H1 (cell line): ENCODE measurements at regions not wholly inside any gene's neighbourhood (a gene's known extent, or its start where the extent isn't known, plus 50 kb on each side); places are given as distances from the start of the nearest gene placed in this dataset.
A peak's percentile ranks its signal among the peaks of the same experiment; 100 is the strongest.

Experiments
- CTCF ChIA-PET: fragments of 300-600 bp; sonication (Branson Sonifier 250); formaldehyde crosslinking; loops from one replicate; lab custom pipeline; 2021; ENCODE audit not compliant: partially characterized antibody; lab: Charles Lee
- POLR2A ChIA-PET: fragments of 300-600 bp; sonication (Branson Sonifier 250); formaldehyde crosslinking; loops from one replicate; lab custom pipeline; 2021; ENCODE audit warnings: inconsistent platforms; ENCODE audit not compliant: partially characterized antibody; lab: Charles Lee
- DNase-seq, 2 experiments: peaks; one replicate each; pipeline versions ENCODE4 v3.0.0 to v3.0.0-alpha.2; 2010 to 2022; ENCODE audit warnings: low spot score in 2 of 2, low read depth in 1 of 2, mixed read lengths in 1 of 2
- FAIRE-seq: peaks from 2 replicates; lab custom pipeline; 2011; peaks lifted over from hg19 to GRCh38; lab: Jason Lieb, UNC
- H2AFZ ChIP-seq: 2 replicates; pipeline ENCODE4 v1.8.1; 2012; ENCODE audit warnings: low read length, inconsistent platforms
- H2AK5ac ChIP-seq: 2 replicates; pipeline ENCODE4 v1.6.1; 2013; ENCODE audit warnings: low read depth, low read length
- H2BK120ac ChIP-seq: replicated peaks from 2 replicates; pipeline ENCODE3; 2013; ENCODE audit warnings: low read depth, low read length, inconsistent platforms
- H2BK12ac ChIP-seq: 2 replicates; pipeline ENCODE4 v1.6.1; 2013; ENCODE audit warnings: low read depth, low read length
- H2BK15ac ChIP-seq: 2 replicates; pipeline ENCODE4 v1.6.1; 2013; ENCODE audit warnings: low read length
- H2BK20ac ChIP-seq: 2 replicates; pipeline ENCODE4 v1.6.1; 2013; ENCODE audit warnings: low read length
- H2BK5ac ChIP-seq: 2 replicates; pipeline ENCODE4 v1.6.1; 2013; ENCODE audit warnings: low read depth, low read length
- H3K14ac ChIP-seq: 2 replicates; pipeline ENCODE4 v1.6.1; 2013; ENCODE audit warnings: inconsistent platforms; ENCODE audit not compliant: insufficient read length
- H3K18ac ChIP-seq: 2 replicates; pipeline ENCODE4 v1.6.1; 2013; ENCODE audit warnings: low read length; ENCODE audit errors: extremely low read depth
- H3K23ac ChIP-seq: 2 replicates; pipeline ENCODE4 v1.6.1; 2013; ENCODE audit warnings: inconsistent platforms; ENCODE audit not compliant: insufficient read length
- H3K23me2 ChIP-seq: 2 replicates; pipeline ENCODE4 v1.6.1; 2013; ENCODE audit warnings: low read depth, low read length
- H3K27ac ChIP-seq: 2 replicates; pipeline ENCODE4 v1.6.1; 2011; ENCODE audit warnings: low read depth, low read length, inconsistent platforms
- H3K27me3 ChIP-seq, 4 experiments: replicated peaks in 1 of 4; 1 replicate in 1 of 4; 2 replicates in 3 of 4; pipeline versions ENCODE4 v1.6.1 to v1.8.1; 2011 to 2013; ENCODE audit warnings: low read length in 3 of 4, mild to moderate bottlenecking in 3 of 4, inconsistent platforms in 2 of 4, mixed read lengths in 2 of 4, moderate library complexity in 1 of 4; ENCODE audit not compliant: control insufficient read depth in 3 of 4, insufficient read depth in 3 of 4; ENCODE audit errors: extremely low read depth in 1 of 4
- H3K36me3 ChIP-seq, 4 experiments: 2 replicates each; pipeline versions ENCODE4 v1.6.1 to v1.8.1; 2011 to 2013; ENCODE audit warnings: mild to moderate bottlenecking in 4 of 4, low read length in 3 of 4, moderate library complexity in 2 of 4, control low read depth in 1 of 4, inconsistent platforms in 1 of 4; ENCODE audit not compliant: insufficient read depth in 4 of 4, control insufficient read depth in 2 of 4
- H3K4ac ChIP-seq: replicated peaks from 2 replicates; pipeline ENCODE3; 2013; ENCODE audit warnings: low read length, low read depth, mixed read lengths, inconsistent platforms; ENCODE audit not compliant: insufficient read length
- H3K4me1 ChIP-seq, 4 experiments: replicated peaks in 1 of 4; 1 replicate in 1 of 4; 2 replicates in 3 of 4; pipeline versions ENCODE4 v1.6.1 to v1.8.1; 2011 to 2013; ENCODE audit warnings: low read length in 3 of 4, inconsistent platforms in 2 of 4, mixed read lengths in 1 of 4; ENCODE audit not compliant: insufficient read depth in 4 of 4, control insufficient read depth in 3 of 4
- H3K4me2 ChIP-seq, 2 experiments: 2 replicates each; pipeline versions ENCODE4 v1.6.1 to v1.8.1; 2011 to 2013; ENCODE audit warnings: low read depth in 2 of 2, low read length in 2 of 2, control low read depth in 1 of 2, inconsistent platforms in 1 of 2, mild to moderate bottlenecking in 1 of 2; ENCODE audit not compliant: insufficient read depth in 1 of 2
- H3K4me3 ChIP-seq, 4 experiments: fragments of 200-600, 300-600 bp in 1 of 4; sonication (generic), shearing (Covaris generic), sonication (Bioruptor Twin) in 1 of 4; 2 replicates each; pipeline versions ENCODE4 v1.5.1 to v1.8.1; 2011 to 2016; ENCODE audit warnings: low read length in 4 of 4, low read depth in 3 of 4, control low read depth in 2 of 4, inconsistent platforms in 2 of 4, mild to moderate bottlenecking in 2 of 4, mixed read lengths in 1 of 4, moderate library complexity in 1 of 4; ENCODE audit not compliant: insufficient read depth in 2 of 4; ENCODE audit errors: extremely low read depth in 1 of 4
- H3K56ac ChIP-seq: replicated peaks from 2 replicates; pipeline ENCODE3; 2013; ENCODE audit warnings: low read depth, mild to moderate bottlenecking, mixed read lengths, low read length, inconsistent platforms; ENCODE audit not compliant: insufficient read length
- H3K79me1 ChIP-seq: 2 replicates; pipeline ENCODE4 v1.6.1; 2013; ENCODE audit warnings: low read depth, low read length, control low read depth
- H3K79me2 ChIP-seq, 2 experiments: 2 replicates each; pipeline versions ENCODE4 v1.6.1 to v1.8.1; 2012 to 2013; ENCODE audit warnings: low read length in 2 of 2, mild to moderate bottlenecking in 2 of 2, inconsistent platforms in 1 of 2; ENCODE audit not compliant: insufficient read depth in 2 of 2, control insufficient read depth in 1 of 2
- H3K9ac ChIP-seq, 4 experiments: replicated peaks in 1 of 4; 1 replicate in 1 of 4; 2 replicates in 3 of 4; pipeline versions ENCODE4 v1.6.1 to v1.8.1; 2011 to 2013; ENCODE audit warnings: low read depth in 3 of 4, low read length in 3 of 4, control low read depth in 2 of 4, mild to moderate bottlenecking in 2 of 4, moderate library complexity in 2 of 4, inconsistent platforms in 1 of 4; ENCODE audit errors: extremely low read depth in 1 of 4
- H3K9me3 ChIP-seq, 2 experiments: 2 replicates each; pipeline versions ENCODE4 v1.6.1 to v1.8.1; 2012 to 2013; ENCODE audit warnings: mild to moderate bottlenecking in 2 of 2, moderate library complexity in 2 of 2, control low read depth in 1 of 2, inconsistent platforms in 1 of 2, low read depth in 1 of 2, low read length in 1 of 2, mixed read lengths in 1 of 2; ENCODE audit not compliant: insufficient read depth in 2 of 2
- H4K20me1 ChIP-seq, 2 experiments: replicated peaks in 1 of 2; 2 replicates each; pipeline versions ENCODE3 to v1.8.1; 2011 to 2013; ENCODE audit warnings: inconsistent platforms in 2 of 2, low read length in 2 of 2, mild to moderate bottlenecking in 1 of 2; ENCODE audit not compliant: insufficient read depth in 2 of 2, control insufficient read depth in 1 of 2
- H4K5ac ChIP-seq: 2 replicates; pipeline ENCODE4 v1.6.1; 2013; ENCODE audit warnings: low read length, low read depth, mixed read lengths, inconsistent platforms; ENCODE audit not compliant: insufficient read length
- H4K8ac ChIP-seq: 2 replicates; pipeline ENCODE4 v1.8.0; 2013; ENCODE audit warnings: mild to moderate bottlenecking, moderate library complexity, low read length, inconsistent platforms; ENCODE audit not compliant: insufficient read depth; ENCODE audit errors: extremely low read depth
- H4K91ac ChIP-seq: replicated peaks from 2 replicates; pipeline ENCODE3; 2013; ENCODE audit warnings: low read length, mixed read lengths, inconsistent platforms; ENCODE audit not compliant: insufficient read length
- ASH2L ChIP-seq: fragments of 200-600, 300-600 bp; sonication (generic); IDR thresholded peaks from one replicate; pipeline ENCODE4 v1.7.1; 2017; ENCODE audit warnings: low read length
- CTBP2 ChIP-seq: IDR thresholded peaks from 2 replicates; pipeline ENCODE4 v1.7.0; 2011; ENCODE audit warnings: borderline replicate concordance, mild to moderate bottlenecking, moderate library complexity, mixed read lengths, low read length; ENCODE audit not compliant: insufficient read depth, insufficient read length
- E2F6 ChIP-seq: IDR thresholded peaks from 2 replicates; pipeline ENCODE4 v1.6.1; 2012; ENCODE audit warnings: inconsistent platforms
- EGR1 ChIP-seq: IDR thresholded peaks from 2 replicates; pipeline ENCODE4 v1.6.1; 2011; ENCODE audit warnings: low read depth, low read length, borderline replicate concordance
- EZH2 ChIP-seq: fragments of 200-600 bp; sonication (generic); IDR thresholded peaks from 2 replicates; pipeline ENCODE4 v1.7.1; 2012; ENCODE audit warnings: low read depth, mild to moderate bottlenecking, moderate library complexity, low read length, inconsistent platforms; ENCODE audit not compliant: severe bottlenecking
- JUN ChIP-seq: IDR thresholded peaks from 2 replicates; pipeline ENCODE4 v1.6.1; 2011; ENCODE audit warnings: low read depth, mild to moderate bottlenecking, improper control_type of control experiment, low read length
- KDM5A ChIP-seq: fragments of 200-600 bp; IDR thresholded peaks from 2 replicates; pipeline ENCODE4 v1.7.1; 2012; ENCODE audit warnings: mild to moderate bottlenecking, low read length, inconsistent platforms, mixed read lengths
- POLR2A ChIP-seq, 2 experiments: IDR thresholded peaks; 1 replicate in 1 of 2; 2 replicates in 1 of 2; pipeline ENCODE4 v1.6.1; 2011; ENCODE audit warnings: low read depth in 2 of 2, low read length in 2 of 2, mild to moderate bottlenecking in 2 of 2; ENCODE audit errors: control extremely low read depth in 1 of 2
- POU5F1 ChIP-seq: IDR thresholded peaks from 2 replicates; pipeline ENCODE4 v1.6.1; 2011; ENCODE audit warnings: low read depth, mild to moderate bottlenecking, low read length, moderate library complexity
- SRF ChIP-seq: IDR thresholded peaks from 2 replicates; pipeline ENCODE4 v1.6.1; 2011; ENCODE audit warnings: mild to moderate bottlenecking, low read depth, low read length, moderate library complexity
- YY1 ChIP-seq: IDR thresholded peaks from 2 replicates; pipeline ENCODE4 v1.6.1; 2011; ENCODE audit warnings: low read depth, mild to moderate bottlenecking, low read length
- WGBS, 2 experiments: shearing (Covaris generic) in 1 of 2; methylation state at CpG; one replicate each; pipeline versions ENCODE4 v1.1.6 to v1.1.7; 2013 to 2015; ENCODE audit warnings: low lambda C conversion rate in 2 of 2, mixed read lengths in 2 of 2, inconsistent platforms in 1 of 2, low coverage in 1 of 2, missing lambda C conversion rate in 1 of 2; ENCODE audit not compliant: insufficient replicate concordance in 2 of 2, insufficient coverage in 1 of 2, insufficient read length in 1 of 2; ENCODE audit errors: extremely low coverage in 1 of 2, missing lambda C conversion rate in 1 of 2; 5-methylcytosine and 5-hydroxymethylcytosine counted together

- Histone ChIP-seq H2BK12ac (no peak overlapping the region), H2BK120ac (no peak overlapping the region), H4K5ac (peak overlapping the region; percentile 62), H3K27ac (peak overlapping the region; percentile 36; the same call in 1 of the 2 replicates), H2BK5ac (no peak overlapping the region; the same call in 1 of the 2 replicates), H3K9ac (no peak overlapping the region), H3K4ac (no peak overlapping the region), H3K23ac (no peak overlapping the region), H3K4me2 (peak overlapping the region; percentile 70 to 84), H3K79me1 (no peaks in the 10 kb centered on the region), H3K79me2 (no peaks in the 10 kb centered on the region), H3K9me3 (no peaks in the 10 kb centered on the region), H3K56ac (peak overlapping the region; percentile 64), H2BK15ac (no peak overlapping the region), H3K4me3 (peak overlapping the region; percentile 24 to 57 (median 35); a peak in 7 of 8 replicates), H3K14ac (no peak overlapping the region), H3K4me1 (peaks cover 2 to 12% (median 5%) of the 10 kb centered on the region in 4 experiments; a peak in 5 of 7 replicates), H3K23me2 (0 out of 2 replicates have a peak, but pooled peaks cover 2% of the 10 kb centered on the region), H3K27me3 (no peaks in the 10 kb centered on the region), H4K20me1 (no peaks in the 10 kb centered on the region), H2AFZ (no peak overlapping the region), H2BK20ac (no peak overlapping the region), H3K18ac (no peak overlapping the region; the same call in 1 of the 2 replicates), H3K36me3 (no peaks in the 10 kb centered on the region), H2AK5ac (no peak overlapping the region), H4K8ac (no peak overlapping the region; the same call in 1 of the 2 replicates), H4K91ac (no peak overlapping the region)
- 0% methylated on average over 14 of the region's 33 CpGs; no CpG with 5 or more reads in 1 of the 2 experiments for WGBS, 2 experiments
- ChIA-PET POLR2A (interaction anchor here (0.9 kb wide), 1 partner anchor 39 kb away, joined by 3 read pairs; no protein-coding TSS in a partner anchor), CTCF (interaction anchor here (1.1 to 1.2 kb wide), 2 partner anchors 136 to 352 kb away, joined by 3 read pairs; no protein-coding TSS in a partner anchor)
- TF ChIP-seq CTBP2 = no peak
- TF ChIP-seq JUN = no peak
- TF ChIP-seq SRF = no peak
- TF ChIP-seq YY1 = no peak
- no peak for TF ChIP-seq E2F6
- no peak for TF ChIP-seq POU5F1
- no peak for TF ChIP-seq EGR1
- no peak for TF ChIP-seq POLR2A (IDR thresholded peaks at IDR 0.05; ENCODE audit: control extremely low read depth in 1 of 2, low read depth in 2 of 2, low read length in 2 of 2)
- TF ChIP-seq ASH2L = no peak
- TF ChIP-seq KDM5A = no peak
- TF ChIP-seq EZH2 = no peak
- FAIRE-seq = peak; percentile 78
- DNase-seq = peak; percentile 3 to 49
Observed at GRCh38 chrX:39613482-39613995, 484.2 kb downstream of the BCOR start.
